Panc1 (cell line): ENCODE measurements at regions not wholly inside any gene's neighbourhood (a gene's known extent, or its start where the extent isn't known, plus 50 kb on each side); places are given as distances from the start of the nearest gene placed in this dataset.

Source experiments
- CTCF ChIP-seq: fragments of 450-650 bp; IDR thresholded peaks from 2 replicates; pipeline ENCODE4 v1.5.1; 2017; ENCODE audit warnings: mild to moderate bottlenecking
- TCF7L2 ChIP-seq: IDR thresholded peaks from 2 replicates; pipeline ENCODE4 v1.6.1; 2011; ENCODE audit warnings: mild to moderate bottlenecking, low read depth, low read length, inconsistent platforms

GRCh38 chr1:225724251-225724650, 53.4 kb upstream of the SRP9 start:
- TF ChIP-seq CTCF: no peak
- TF ChIP-seq TCF7L2: no peak
